Hepatocyte (in vitro differentiated cells): ENCODE measurements at regions not wholly inside any gene's neighbourhood (a gene's known extent, or its start where the extent isn't known, plus 50 kb on each side); places are given as distances from the start of the nearest gene placed in this dataset.

Experiments
- DNase-seq: peaks from one replicate; pipeline ENCODE4 v3.0.0-alpha.2; 2016; ENCODE audit warnings: low spot score
- H2AFZ ChIP-seq: fragments of 200-600 bp; sonication (generic); 2 replicates; pipeline ENCODE4 v1.6.0; 2016; ENCODE audit warnings: antibody characterized with exemption, mild to moderate bottlenecking
- H3K27ac ChIP-seq: fragments of 200-600 bp; sonication (generic); 2 replicates; pipeline ENCODE4 v1.5.1; 2016; ENCODE audit warnings: mild to moderate bottlenecking
- H3K27me3 ChIP-seq: fragments of 200-600 bp; sonication (generic); 2 replicates; pipeline ENCODE4 v1.6.1; 2016
- H3K36me3 ChIP-seq: fragments of 200-600 bp; sonication (generic); replicated peaks from 2 replicates; pipeline ENCODE4 v1.5.1; 2016; ENCODE audit warnings: low read depth; ENCODE audit not compliant: insufficient read depth
- H3K4me1 ChIP-seq: fragments of 200-600 bp; sonication (generic); 2 replicates; pipeline ENCODE4 v1.5.1; 2016; ENCODE audit warnings: mild to moderate bottlenecking, moderate library complexity; ENCODE audit not compliant: insufficient read depth
- H3K4me2 ChIP-seq: fragments of 200-600 bp; sonication (generic); 2 replicates; pipeline ENCODE4 v1.6.0; 2016
- H3K4me3 ChIP-seq: fragments of 200-600 bp; sonication (generic); 2 replicates; pipeline ENCODE4 v1.5.1; 2016; ENCODE audit warnings: mild to moderate bottlenecking
- H3K79me2 ChIP-seq: fragments of 200-600 bp; sonication (generic); 2 replicates; pipeline ENCODE4 v1.6.0; 2017; ENCODE audit warnings: mild to moderate bottlenecking
- H3K9me2 ChIP-seq: fragments of 200-600 bp; sonication (generic); replicated peaks from 2 replicates; pipeline ENCODE4 v1.6.0; 2017; ENCODE audit warnings: mild to moderate bottlenecking; ENCODE audit not compliant: insufficient read depth
- H3K9me3 ChIP-seq: fragments of 200-600 bp; sonication (generic); 2 replicates; pipeline ENCODE4 v1.5.1; 2016; ENCODE audit warnings: low read depth, mild to moderate bottlenecking
- H4K20me1 ChIP-seq: fragments of 200-600 bp; sonication (generic); 2 replicates; pipeline ENCODE4 v1.6.0; 2016; ENCODE audit warnings: mild to moderate bottlenecking; ENCODE audit not compliant: insufficient read depth, poor library complexity, severe bottlenecking
- CTCF ChIP-seq: fragments of 200-600 bp; sonication (generic); IDR thresholded peaks from 2 replicates; pipeline ENCODE4 v1.5.1; 2016; ENCODE audit warnings: antibody characterized with exemption, mild to moderate bottlenecking; ENCODE audit not compliant: poor library complexity
- EZH2 ChIP-seq: fragments of 200-600 bp; sonication (generic); IDR thresholded peaks from 2 replicates; pipeline ENCODE4 v1.6.1; 2016; ENCODE audit warnings: antibody characterized with exemption, mild to moderate bottlenecking, borderline replicate concordance
- EZH2phosphoT487 ChIP-seq: fragments of 200-600 bp; sonication (generic); IDR thresholded peaks from one replicate; pipeline ENCODE4 v1.6.1; 2018; ENCODE audit warnings: antibody characterized with exemption, mild to moderate bottlenecking, low read depth, moderate library complexity; ENCODE audit not compliant: unreplicated experiment, severe bottlenecking
- WGBS: methylation state at CpG from one replicate; pipeline ENCODE4 v1.1.6; 2016; ENCODE audit warnings: low lambda C conversion rate; ENCODE audit errors: missing lambda C conversion rate; 5-methylcytosine and 5-hydroxymethylcytosine counted together

DNA sequence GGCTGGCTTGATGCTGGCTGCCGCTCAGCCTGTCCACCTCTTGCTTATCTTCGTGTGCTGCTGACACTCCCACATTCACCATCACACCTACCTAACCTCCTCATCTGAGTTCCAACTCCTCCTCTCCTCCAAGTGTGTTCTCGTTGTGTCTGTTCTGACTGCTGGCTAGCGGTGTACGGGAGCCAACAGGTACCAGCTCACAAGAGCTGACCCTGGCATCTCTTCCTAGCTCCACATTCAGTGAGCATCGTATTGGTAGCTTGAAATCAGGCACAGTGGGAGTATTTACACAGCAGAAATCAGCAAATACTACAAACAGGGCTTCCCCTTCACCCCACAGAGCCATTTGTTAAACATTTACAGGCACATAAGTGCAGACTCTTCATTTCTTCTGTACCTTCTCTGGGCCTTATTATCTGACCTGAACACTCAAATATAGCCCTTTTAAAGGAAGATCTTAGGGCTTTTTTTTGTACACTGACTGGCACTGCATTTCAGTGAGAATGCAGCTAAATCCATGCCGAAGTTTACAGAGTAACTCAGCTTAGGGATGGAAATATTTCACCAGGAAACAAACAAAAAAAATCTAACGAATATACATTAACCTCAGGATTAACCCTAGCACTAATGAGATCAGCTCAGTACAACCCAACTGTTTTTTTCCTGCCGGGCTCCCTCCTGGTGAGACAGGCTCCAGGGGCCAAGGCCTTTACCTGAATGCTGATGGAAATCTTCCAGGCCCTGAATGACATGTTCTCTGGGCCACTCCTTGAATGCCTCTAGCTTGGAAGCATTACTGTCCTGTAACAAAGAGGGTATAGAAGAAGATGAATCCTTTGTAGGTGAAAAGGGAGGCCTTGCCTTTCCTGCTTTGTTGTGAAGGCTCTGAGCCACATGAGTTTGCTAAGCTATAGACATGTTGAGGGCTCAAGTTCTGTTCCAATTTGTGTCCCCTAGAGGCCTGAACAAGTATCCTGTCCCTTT, 150.5 kb upstream of the LPP start:
- no peaks in the 10 kb centered on the region for H3K9me3 ChIP-seq
- WGBS, result 42% methylated on average over 9 of the region's 9 CpGs
- TF ChIP-seq CTCF, result no peak
- TF ChIP-seq EZH2, result no peak
- no peak for TF ChIP-seq EZH2phosphoT487
- no peaks in the 10 kb centered on the region for H3K9me2 ChIP-seq
- H4K20me1 ChIP-seq, result no peaks in the 10 kb centered on the region
- no peaks in the 10 kb centered on the region for H3K27me3 ChIP-seq
- peak overlapping the region; percentile 60 for H3K4me2 ChIP-seq
- no peaks in the 10 kb centered on the region for H3K79me2 ChIP-seq
- no peaks in the 10 kb centered on the region for H3K36me3 ChIP-seq
- peak overlapping the region; percentile 93 for H3K27ac ChIP-seq
- peaks cover 47% of the 10 kb centered on the region for H3K4me1 ChIP-seq
- DNase-seq, result peak; percentile 65
- H2AFZ ChIP-seq, result no peak overlapping the region
- no peak overlapping the region for H3K4me3 ChIP-seq

DNA sequence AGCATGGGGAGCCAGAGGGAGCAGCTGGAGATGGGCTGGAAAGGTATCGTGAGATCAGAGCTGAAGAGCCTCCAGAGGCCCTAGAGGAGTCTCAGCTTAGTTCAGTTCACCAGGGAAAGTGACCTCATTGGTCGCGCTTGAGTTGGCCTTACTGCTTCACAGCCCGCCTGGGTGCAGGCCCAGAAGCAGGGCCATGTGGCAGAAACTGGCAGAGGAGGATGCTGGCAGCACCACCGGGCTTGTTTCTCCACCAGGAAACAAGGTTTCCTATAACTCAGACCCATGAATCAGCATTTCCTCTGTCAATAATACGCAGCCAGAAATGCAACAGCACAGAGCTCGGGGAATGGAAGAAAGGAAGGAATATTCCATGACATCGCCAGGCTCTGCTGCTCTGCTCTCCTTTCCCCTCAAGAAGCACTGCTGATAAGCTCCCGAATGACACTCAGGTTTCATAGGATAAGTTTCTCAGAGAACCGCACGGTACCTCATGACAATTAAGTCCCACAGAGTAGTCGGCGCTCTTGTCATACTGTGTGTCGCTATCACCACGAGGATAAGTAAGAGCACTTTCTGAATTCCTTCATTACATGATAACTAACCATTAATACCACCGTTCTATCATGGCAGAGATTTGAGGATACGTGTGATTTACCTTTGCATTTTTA, 147.1 kb upstream of the LPP start:
- TF ChIP-seq EZH2phosphoT487 (no peak), EZH2 (no peak), CTCF (no peak)
- H3K36me3 ChIP-seq, result no peaks in the 10 kb centered on the region
- H3K9me2 ChIP-seq, result no peaks in the 10 kb centered on the region

GRCh38 chr3:188007897-188008296, 146.1 kb upstream of the LPP start:
- Histone ChIP-seq H3K4me2 (no peak overlapping the region), H3K79me2 (no peaks in the 10 kb centered on the region), H2AFZ (no peak overlapping the region), H3K4me1 (peaks cover 18% of the 10 kb centered on the region), H3K27me3 (no peaks in the 10 kb centered on the region), H3K36me3 (no peaks in the 10 kb centered on the region), H3K9me2 (no peaks in the 10 kb centered on the region), H3K4me3 (no peak overlapping the region), H3K27ac (no peak overlapping the region), H4K20me1 (no peaks in the 10 kb centered on the region), H3K9me3 (no peaks in the 10 kb centered on the region)
- no peak for DNase-seq
- WGBS, result 87% methylated on average over 6 of the region's 6 CpGs
- no peak for TF ChIP-seq EZH2phosphoT487
- TF ChIP-seq CTCF, result no peak
- no peak for TF ChIP-seq EZH2

More for the DNA sequence above, 147.1 kb upstream of the LPP start:
- H3K4me3 ChIP-seq, result no peak overlapping the region
- no peak overlapping the region for H2AFZ ChIP-seq
- no peak overlapping the region for H3K27ac ChIP-seq
- H3K27me3 ChIP-seq, result no peaks in the 10 kb centered on the region
- no peak for DNase-seq
- H3K4me1 ChIP-seq, result peaks cover 28% of the 10 kb centered on the region
- no peaks in the 10 kb centered on the region for H3K79me2 ChIP-seq
- H4K20me1 ChIP-seq, result no peaks in the 10 kb centered on the region
- H3K4me2 ChIP-seq, result no peak overlapping the region
- WGBS, result 88% methylated on average over 17 of the region's 17 CpGs
- no peaks in the 10 kb centered on the region for H3K9me3 ChIP-seq
